GM08714 (cell line): ENCODE measurements at regions not wholly inside any gene's neighbourhood (a gene's known extent, or its start where the extent isn't known, plus 50 kb on each side); places are given as distances from the start of the nearest gene placed in this dataset.

ENCODE experiments used
- H3K4me3 ChIP-seq: fragments of 200-500 bp; sonication (Bioruptor generic); 2 replicates; pipeline ENCODE4 v1.5.1; 2014; ENCODE audit warnings: mild to moderate bottlenecking, low read length, inconsistent platforms
- ZNF274 ChIP-seq: IDR thresholded peaks from 2 replicates; pipeline ENCODE4 v1.6.1; 2012; ENCODE audit warnings: mild to moderate bottlenecking, low read depth, low read length

DNA sequence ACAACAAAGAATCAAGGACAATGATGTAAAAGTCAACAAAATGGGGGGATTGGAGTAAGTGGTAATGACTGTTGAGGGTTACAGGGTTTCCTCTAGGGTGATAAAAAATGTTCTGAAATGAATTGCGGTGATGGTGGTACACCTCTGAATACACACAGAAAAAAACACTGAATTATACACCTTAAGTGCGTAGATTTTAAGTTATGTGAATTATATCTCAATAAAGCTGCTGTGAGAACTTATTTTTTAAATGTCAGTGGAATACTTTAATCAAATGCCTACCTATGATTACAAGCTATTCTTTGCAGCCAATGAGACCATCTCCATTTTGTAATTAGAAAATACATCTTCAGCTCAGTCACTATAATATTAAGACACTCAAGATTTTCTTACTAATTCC is 53.5 kb downstream of the ZNF608 start:
- no peak overlapping the region for H3K4me3 ChIP-seq
- no peak for TF ChIP-seq ZNF274

DNA sequence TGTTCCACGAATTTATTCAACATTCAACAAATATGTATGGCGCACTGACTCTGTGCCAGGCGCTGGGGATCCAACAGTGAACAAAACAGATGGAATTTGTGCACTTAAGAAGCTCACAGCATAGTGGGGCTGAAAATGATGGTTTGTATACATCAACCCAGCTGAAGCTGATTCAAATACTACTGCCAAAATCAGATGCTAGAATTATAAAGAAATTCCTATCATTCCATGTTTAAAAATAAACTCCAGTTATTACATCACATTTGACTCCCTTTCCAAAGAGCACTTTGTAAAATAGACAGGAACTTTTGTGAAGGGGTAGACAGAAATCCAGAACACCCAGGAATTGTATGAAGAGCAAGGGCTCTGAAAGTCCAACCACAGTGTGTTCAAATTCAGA is 54.1 kb downstream of the ZNF608 start:
- no peak for TF ChIP-seq ZNF274
- H3K4me3 ChIP-seq: no peak overlapping the region

DNA sequence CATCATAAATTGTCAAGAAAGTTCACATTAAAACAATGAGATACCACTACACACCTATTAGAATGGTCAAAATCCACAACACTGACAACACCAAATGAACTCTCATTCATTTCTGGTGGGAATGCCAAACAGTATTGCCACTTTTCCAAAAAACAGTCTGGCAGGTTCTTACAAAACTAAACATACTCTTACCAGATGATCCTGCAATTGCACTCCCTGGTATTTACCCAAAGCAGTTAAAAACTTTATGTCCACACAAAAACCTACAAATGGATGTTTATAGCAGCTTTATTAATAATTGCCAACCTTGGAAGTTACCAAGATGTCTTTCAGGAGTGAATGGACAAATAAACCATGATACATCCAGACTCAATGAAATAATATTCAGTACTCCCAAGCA is 56.8 kb downstream of the ZNF608 start:
- no peak for TF ChIP-seq ZNF274
- no peak overlapping the region for H3K4me3 ChIP-seq

DNA sequence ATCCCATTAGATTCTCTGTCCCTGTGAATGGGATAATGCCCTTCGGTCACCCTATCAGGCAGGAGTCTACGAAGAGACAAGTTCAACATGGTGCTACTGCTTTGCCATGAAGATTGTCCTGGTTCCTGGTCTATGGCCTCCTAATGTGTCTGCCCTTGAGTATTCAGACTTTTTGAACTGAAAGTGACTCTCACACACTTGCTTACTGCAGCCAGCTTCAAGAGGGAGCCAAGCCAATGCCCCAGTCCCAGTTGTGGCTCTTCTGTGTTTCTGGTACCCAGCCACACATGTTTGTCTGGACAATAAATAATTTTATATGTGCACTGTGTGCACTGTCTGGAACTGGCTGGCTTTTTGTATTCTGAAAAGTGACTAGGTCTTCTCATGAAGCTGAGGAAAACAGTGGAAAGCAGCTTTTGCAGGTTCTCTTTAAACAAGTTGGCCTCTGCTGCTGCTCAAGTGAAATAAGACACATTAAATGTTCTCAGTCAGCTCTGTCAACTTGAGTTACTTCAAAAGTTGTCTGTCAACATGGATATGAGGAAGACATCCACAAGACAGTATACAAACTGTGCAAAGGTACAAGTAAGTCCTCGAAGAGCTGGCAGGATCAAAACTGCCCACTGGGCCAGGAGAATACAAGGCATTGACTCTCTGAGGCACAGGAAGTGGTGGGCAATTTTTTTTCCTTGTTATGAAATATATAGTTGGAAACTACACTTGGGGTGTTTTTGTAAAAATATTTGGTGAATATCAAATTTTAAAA is 60.0 kb downstream of the ZNF608 start:
- TF ChIP-seq ZNF274: no peak
- H3K4me3 ChIP-seq: no peak overlapping the region

DNA sequence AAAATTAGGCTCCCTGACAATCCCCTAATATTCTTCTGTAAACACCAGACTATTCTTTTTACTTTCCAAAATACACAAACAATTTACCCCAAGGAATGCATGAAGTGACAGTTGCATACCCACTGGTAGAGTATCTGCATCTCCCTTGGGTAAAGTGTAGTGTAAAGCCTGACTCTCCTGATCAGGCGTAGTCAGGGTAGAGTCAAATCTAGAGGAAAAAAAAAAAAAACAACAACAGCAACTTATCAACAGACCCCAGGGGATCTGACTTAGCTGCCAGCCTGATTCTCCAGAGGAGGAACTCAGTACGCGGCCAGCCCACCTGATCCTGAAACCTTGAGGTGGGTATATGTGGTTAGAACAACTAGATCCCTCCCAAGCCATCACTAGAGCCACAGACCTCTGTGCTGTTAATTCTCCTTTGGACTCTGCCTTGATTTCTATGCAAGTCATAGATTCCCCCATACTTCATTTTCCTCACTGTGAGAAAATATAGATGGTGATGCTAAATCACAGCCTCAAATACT is 61.0 kb downstream of the ZNF608 start:
- H3K4me3 ChIP-seq: no peak overlapping the region
- no peak for TF ChIP-seq ZNF274

DNA sequence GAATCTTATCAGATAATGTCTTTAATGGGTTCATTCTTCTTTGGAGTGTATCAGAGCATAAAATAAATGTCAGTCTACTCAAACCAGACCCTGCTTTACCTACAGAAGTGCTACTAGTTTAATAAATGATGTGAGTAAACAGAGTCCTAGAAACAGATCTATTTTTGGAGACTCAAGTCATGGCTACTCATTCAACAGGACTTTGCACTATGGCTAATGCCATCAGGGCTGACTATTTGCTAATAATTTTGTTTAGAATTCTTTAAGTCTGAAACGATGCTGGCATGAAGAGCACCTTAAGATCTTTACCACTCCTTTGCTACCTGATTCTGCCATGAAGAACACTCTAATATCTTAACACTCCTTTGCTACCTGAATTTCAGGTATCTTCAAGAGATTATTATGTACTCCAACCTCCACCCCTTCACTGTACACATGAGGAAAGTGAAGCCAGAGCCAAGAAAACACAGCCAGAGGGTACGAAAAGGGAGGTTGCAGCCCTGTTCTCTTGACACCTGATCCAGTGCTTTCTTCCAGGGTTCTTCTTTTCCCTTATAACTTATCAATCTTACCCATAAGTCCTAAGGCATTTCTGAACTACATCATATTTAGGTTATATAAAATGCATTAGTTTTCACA is 62.4 kb downstream of the ZNF608 start:
- no peak overlapping the region for H3K4me3 ChIP-seq
- no peak for TF ChIP-seq ZNF274

DNA sequence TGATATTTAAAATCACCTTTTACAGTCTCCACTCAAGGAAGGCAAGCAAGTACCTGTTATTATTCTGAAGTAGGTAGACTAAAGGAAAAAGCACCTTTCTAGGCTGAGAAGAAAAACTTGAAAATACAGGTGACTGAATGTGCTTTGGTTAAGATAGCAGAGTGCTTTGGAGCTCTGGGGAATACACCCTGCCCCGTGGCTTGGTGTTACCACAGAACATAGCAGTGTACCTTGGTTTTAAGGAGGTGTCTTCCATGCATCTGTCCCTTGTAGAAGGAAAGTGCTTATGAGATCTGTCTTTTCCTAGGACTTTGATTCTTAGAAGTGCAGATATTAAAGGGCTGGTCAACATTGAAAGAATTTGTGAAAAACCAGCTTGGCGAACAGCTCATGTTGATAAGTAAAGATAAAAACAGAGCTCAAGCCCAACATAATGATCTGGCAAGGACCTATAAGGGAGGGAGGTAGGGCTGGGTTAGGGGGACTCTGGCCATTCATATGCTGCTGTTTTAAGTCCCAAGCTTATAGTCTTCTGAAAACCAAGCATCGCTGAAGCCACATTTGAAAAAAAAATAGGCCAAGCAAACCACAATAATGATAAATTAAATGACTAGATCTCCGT is 66.8 kb downstream of the ZNF608 start:
- TF ChIP-seq ZNF274: no peak
- no peak overlapping the region for H3K4me3 ChIP-seq

DNA sequence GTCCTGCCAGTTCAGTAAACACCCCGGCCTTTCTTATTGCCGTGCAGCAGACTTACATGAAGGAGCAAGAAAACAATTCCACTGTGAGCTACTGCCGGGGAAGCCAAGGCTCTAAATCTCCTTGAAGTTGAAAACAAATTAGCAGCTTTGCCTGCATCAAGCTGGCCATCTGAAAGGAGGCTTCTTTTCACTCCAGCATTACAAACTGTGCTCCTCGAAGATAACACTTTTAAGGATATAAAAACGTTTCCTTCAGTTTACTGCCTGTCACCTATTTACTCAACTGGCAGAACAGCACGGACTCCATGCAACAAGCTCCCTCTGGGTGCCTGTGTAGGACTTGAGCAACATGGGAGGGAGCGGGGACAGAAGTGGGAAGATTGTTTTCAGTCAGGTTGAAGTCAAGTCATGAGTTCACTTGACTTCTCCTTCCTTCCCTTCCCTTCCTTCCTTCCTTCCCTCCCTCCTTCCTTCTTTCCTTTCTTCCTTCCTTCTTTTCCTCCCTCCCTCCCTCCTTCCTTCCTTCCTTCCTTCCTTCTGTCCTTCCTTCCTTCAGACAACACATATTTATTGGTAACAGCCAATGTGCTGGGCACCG is 67.4 kb downstream of the ZNF608 start:
- TF ChIP-seq ZNF274: no peak

DNA sequence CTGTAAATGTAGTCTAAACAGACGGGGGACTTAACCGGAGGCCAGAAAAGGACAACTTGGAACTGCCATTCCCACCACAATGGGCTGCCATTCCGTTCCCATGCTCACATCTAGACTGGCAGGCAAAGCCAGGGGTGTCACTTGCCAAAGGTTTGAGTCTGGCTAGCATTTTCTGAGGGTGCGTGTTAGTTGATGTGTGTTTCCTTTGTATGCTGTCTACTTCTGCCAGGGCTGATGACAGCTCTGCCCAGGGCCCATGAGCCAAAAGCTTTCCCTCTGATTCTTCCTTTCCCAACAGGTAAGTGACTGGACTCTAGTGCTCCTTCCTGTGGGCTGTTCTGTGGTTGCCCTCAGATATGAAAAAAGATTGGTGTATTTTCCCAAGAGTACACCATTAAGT is 68.0 kb downstream of the ZNF608 start:
- no peak overlapping the region for H3K4me3 ChIP-seq
- no peak for TF ChIP-seq ZNF274

More for the DNA sequence above, 67.4 kb downstream of the ZNF608 start:
- H3K4me3 ChIP-seq: no peak overlapping the region

DNA sequence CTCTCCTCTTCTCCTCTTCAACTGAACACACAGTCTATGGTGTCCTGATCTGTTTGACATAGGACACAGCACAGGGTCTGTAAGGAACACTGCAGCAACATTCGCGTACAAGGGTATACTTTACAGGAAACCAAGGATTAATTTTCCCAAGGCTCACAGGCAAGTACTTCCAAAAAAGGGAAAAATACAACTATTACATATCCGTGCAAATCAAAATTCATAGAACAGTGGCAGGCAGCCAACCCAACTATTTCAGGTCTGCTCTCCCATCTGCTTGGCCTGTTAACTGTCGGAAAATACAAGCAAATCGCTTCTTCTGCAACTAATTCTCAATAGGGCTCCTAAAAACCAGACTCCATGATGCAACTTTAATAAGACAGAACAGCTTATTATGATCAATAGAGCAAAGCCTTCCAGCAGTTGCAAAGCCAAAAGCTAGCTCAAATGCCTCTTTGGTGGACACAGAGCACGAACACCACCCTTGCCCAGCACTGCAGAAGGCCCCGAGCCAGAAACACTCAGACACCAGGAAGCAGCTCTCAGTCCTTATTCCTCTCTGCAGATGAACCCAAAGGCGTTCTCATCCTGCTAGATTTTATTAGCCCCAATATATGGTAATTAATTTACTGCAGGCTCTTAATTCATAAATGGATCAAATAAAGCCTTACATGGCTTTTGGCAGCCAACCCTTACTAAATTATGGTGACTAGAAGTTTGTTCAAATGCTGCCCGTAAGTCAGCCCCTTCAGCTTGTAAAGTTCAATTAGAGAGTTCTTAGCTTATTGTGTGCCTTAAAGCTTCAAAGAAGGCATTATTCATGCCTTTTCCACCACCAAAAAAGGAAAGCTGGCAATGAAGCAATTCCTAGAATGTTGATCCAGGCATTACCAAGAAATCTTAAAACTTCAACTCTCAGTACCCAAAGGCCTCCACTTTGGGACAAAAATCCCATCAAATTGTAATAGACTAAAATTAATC is 68.8 kb downstream of the ZNF608 start:
- no peak overlapping the region for H3K4me3 ChIP-seq
- TF ChIP-seq ZNF274: no peak

DNA sequence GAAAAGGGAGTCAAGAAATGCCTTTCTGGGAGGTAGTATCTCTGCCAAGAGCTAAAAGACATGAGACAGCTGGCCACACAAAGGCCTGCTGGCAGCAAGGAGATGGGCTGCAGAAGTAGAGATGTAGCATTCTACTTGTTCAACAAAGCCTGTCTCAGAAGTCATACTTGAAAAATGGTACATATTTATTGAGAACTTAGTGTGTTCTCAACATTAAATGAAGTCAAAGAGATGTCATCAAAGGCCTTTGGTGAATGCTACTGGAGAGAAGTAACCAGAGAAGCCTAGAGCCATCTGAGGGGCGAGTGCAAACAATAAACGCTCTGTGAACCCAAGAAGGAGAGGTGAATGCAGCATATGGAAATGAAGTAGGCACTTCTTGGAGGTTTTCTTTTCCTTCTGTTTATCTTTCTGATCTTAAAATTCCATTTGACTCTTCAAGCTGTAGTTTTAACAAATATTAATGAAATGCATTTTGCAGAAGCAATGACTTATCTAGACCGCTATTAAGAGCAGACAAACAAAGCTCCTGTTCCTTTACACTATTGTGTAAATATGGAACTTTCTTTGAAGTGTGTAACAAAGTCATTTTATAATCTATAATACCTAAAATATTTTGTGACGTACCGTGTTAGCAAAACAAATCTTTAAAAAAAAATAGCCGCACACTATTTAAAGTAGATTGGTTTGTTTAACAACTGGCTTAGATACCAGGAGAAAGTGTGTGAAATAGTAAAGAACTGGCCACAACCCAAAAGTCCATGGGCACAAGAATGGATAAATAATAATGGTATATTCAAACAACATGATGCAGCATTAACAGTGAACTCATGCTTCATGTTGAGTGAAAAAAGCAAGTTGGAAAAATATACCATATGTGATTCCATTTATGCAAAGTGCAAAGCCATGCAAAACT is 70.2 kb downstream of the ZNF608 start:
- TF ChIP-seq ZNF274: no peak
- H3K4me3 ChIP-seq: no peak overlapping the region

DNA sequence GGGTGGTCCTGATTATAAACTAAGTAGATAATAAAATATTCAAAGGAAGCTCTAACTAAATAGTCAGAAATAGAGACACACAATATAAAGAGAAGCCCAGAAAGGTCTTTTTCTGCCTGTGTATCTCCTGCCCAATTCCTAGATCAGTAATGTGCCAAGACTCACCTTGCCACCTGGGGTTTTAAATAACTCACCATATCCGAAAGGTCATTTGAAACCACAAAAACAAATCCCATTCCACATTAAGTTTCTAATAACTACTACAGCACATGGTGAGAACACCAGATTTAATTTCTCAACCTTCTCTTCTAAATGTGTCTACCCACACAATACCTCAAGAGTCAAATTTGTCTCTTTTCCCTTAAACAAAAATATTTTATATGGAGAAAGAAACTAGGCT is 75.2 kb downstream of the ZNF608 start:
- TF ChIP-seq ZNF274: no peak
- H3K4me3 ChIP-seq: no peak overlapping the region
